ENCODE measurements at regions not wholly inside any gene's neighbourhood (a gene's known extent, or its start where the extent isn't known, plus 50 kb on each side); places are given as distances from the start of the nearest gene placed in this dataset.
A peak's percentile ranks its signal among the peaks of the same experiment; 100 is the strongest.

- Histone ChIP-seq H3K36me3 (ENCODE audit: control insufficient read depth, insufficient read depth, low read length, severe bottlenecking) (no peaks in the 10 kb centered on the region), H3K9ac (ENCODE audit: low read length) (no peak overlapping the region), H3K27me3 (replicated peaks; ENCODE audit: control insufficient read depth, insufficient read depth, low read length) (no peaks in the 10 kb centered on the region), H3K4me1 (ENCODE audit: control insufficient read depth, insufficient read depth, low read length) (peaks cover 14% of the 10 kb centered on the region), H3K9me3 (ENCODE audit: control insufficient read depth, low read length) (no peaks in the 10 kb centered on the region), H3K4me3 (ENCODE audit: low read length) (no peak overlapping the region)
- DNase-seq (ENCODE audit: low read depth) = no peak
These were observed 73.1 kb upstream of the CCDC112 start for GRCh38 chr5:115369430-115370144.

- H3K4me3 ChIP-seq (ENCODE audit: low read length) = no peak overlapping the region
- peak; percentile 94 for DNase-seq (ENCODE audit: low read depth)
- no peaks in the 10 kb centered on the region for H3K27me3 ChIP-seq (replicated peaks; ENCODE audit: control insufficient read depth, insufficient read depth, low read length)
- H3K36me3 ChIP-seq (ENCODE audit: control insufficient read depth, insufficient read depth, low read length, severe bottlenecking) = no peaks in the 10 kb centered on the region
- no peaks in the 10 kb centered on the region for H3K4me1 ChIP-seq (ENCODE audit: control insufficient read depth, insufficient read depth, low read length)
- H3K9me3 ChIP-seq (ENCODE audit: control insufficient read depth, low read length) = no peaks in the 10 kb centered on the region
- H3K9ac ChIP-seq (ENCODE audit: low read length) = no peak overlapping the region
These were observed 69.8 kb upstream of the CCDC112 start for GRCh38 chr5:115366223-115366622.

DNA sequence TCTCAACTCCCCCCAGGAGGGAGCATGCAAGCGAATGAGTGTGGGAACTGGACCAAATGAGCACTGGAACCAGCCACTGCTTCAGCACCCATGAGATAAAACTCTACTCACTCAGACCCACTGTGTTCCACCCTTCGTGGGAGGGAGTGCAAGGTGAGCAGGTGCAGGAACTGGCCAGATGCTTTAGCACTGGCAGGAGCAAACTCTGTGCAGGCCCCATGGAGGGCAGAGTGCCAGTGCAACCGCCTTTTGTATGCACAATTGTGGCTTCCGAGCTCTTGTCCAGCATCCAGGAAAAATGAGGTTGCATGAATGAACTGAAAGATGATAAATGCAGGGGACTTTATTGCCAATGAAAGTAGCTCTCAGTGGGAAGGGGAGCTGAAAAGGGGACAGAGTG, 67.4 kb upstream of the CCDC112 start:
- H3K36me3 ChIP-seq (ENCODE audit: control insufficient read depth, insufficient read depth, low read length, severe bottlenecking) = no peaks in the 10 kb centered on the region
- no peaks in the 10 kb centered on the region for H3K27me3 ChIP-seq (replicated peaks; ENCODE audit: control insufficient read depth, insufficient read depth, low read length)
- DNase-seq (ENCODE audit: low read depth) = no peak
- H3K9me3 ChIP-seq (ENCODE audit: control insufficient read depth, low read length) = no peaks in the 10 kb centered on the region
- no peak overlapping the region for H3K4me3 ChIP-seq (ENCODE audit: low read length)
- no peak overlapping the region for H3K9ac ChIP-seq (ENCODE audit: low read length)
- no peaks in the 10 kb centered on the region for H3K4me1 ChIP-seq (ENCODE audit: control insufficient read depth, insufficient read depth, low read length)

GRCh38 chr5:115360046-115360685, 63.7 kb upstream of the CCDC112 start:
- Histone ChIP-seq H3K9ac (ENCODE audit: low read length) (no peak overlapping the region), H3K27me3 (replicated peaks; ENCODE audit: control insufficient read depth, insufficient read depth, low read length) (no peaks in the 10 kb centered on the region), H3K4me1 (ENCODE audit: control insufficient read depth, insufficient read depth, low read length) (no peaks in the 10 kb centered on the region), H3K9me3 (ENCODE audit: control insufficient read depth, low read length) (no peaks in the 10 kb centered on the region), H3K4me3 (ENCODE audit: low read length) (no peak overlapping the region), H3K36me3 (ENCODE audit: control insufficient read depth, insufficient read depth, low read length, severe bottlenecking) (no peaks in the 10 kb centered on the region)
- DNase-seq (ENCODE audit: low read depth) = no peak

GRCh38 chr5:115355767-115356381, 59.4 kb upstream of the CCDC112 start:
- no peak overlapping the region for H3K4me3 ChIP-seq (ENCODE audit: low read length)
- no peaks in the 10 kb centered on the region for H3K36me3 ChIP-seq (ENCODE audit: control insufficient read depth, insufficient read depth, low read length, severe bottlenecking)
- peaks cover 10% of the 10 kb centered on the region for H3K4me1 ChIP-seq (ENCODE audit: control insufficient read depth, insufficient read depth, low read length)
- no peak overlapping the region for H3K9ac ChIP-seq (ENCODE audit: low read length)
- no peaks in the 10 kb centered on the region for H3K27me3 ChIP-seq (replicated peaks; ENCODE audit: control insufficient read depth, insufficient read depth, low read length)
- H3K9me3 ChIP-seq (ENCODE audit: control insufficient read depth, low read length) = no peaks in the 10 kb centered on the region
- no peak for DNase-seq (ENCODE audit: low read depth)

DNA sequence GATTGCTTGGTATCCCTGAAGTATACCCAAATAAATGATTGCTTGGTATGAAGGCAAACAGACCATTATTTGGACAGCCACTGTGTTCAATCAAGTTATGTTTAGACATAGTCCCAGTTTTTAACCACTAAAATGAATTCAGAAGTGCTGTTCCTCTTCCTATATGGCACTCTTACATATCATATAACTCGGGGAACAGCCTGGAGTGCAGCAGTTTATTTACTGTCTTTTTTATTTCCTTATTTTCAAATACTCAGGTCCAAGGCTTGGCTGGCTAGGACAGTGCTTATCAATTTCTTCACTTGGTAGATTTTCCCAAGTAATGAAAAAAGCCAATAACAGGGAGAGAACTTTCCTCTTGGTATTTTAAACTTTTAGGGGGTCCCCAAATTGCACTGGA, 58.6 kb upstream of the CCDC112 start:
- peaks cover 10% of the 10 kb centered on the region for H3K4me1 ChIP-seq (ENCODE audit: control insufficient read depth, insufficient read depth, low read length)
- no peak overlapping the region for H3K4me3 ChIP-seq (ENCODE audit: low read length)
- no peaks in the 10 kb centered on the region for H3K36me3 ChIP-seq (ENCODE audit: control insufficient read depth, insufficient read depth, low read length, severe bottlenecking)
- H3K27me3 ChIP-seq (replicated peaks; ENCODE audit: control insufficient read depth, insufficient read depth, low read length) = no peaks in the 10 kb centered on the region
- no peak overlapping the region for H3K9ac ChIP-seq (ENCODE audit: low read length)
- no peaks in the 10 kb centered on the region for H3K9me3 ChIP-seq (ENCODE audit: control insufficient read depth, low read length)
- no peak for DNase-seq (ENCODE audit: low read depth)

- H3K9me3 ChIP-seq (ENCODE audit: control insufficient read depth, low read length) = no peaks in the 10 kb centered on the region
These were observed 57.8 kb upstream of the CCDC112 start for GRCh38 chr5:115354246-115354645.

DNA sequence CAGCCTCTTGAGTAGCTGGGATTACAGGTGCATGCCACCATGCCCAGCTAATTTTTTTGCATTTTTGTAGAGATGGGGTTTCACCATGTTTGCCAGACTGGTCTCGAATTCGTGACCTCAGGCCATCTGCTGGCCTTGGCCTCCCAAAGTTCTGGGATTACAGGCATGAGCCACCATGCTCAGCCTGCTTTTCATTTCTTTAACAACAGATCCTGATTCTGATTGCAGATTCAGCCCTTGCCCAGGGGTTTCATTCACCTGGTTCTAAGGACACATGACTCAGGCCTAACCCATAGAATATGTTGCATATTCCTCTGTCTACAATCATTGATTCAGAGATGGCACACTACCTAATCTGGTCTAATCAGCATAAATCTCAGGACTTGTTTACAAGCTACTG, 56.1 kb upstream of the CCDC112 start:
- H3K36me3 ChIP-seq (ENCODE audit: control insufficient read depth, insufficient read depth, low read length, severe bottlenecking) = no peaks in the 10 kb centered on the region
- no peaks in the 10 kb centered on the region for H3K27me3 ChIP-seq (replicated peaks; ENCODE audit: control insufficient read depth, insufficient read depth, low read length)
- H3K4me3 ChIP-seq (ENCODE audit: low read length) = no peak overlapping the region
- no peak for DNase-seq (ENCODE audit: low read depth)
- no peak overlapping the region for H3K9ac ChIP-seq (ENCODE audit: low read length)
- H3K4me1 ChIP-seq (ENCODE audit: control insufficient read depth, insufficient read depth, low read length) = peaks cover 26% of the 10 kb centered on the region
- no peaks in the 10 kb centered on the region for H3K9me3 ChIP-seq (ENCODE audit: control insufficient read depth, low read length)

More at GRCh38 chr5:115354246-115354645, 57.8 kb upstream of the CCDC112 start:
- H3K36me3 ChIP-seq (ENCODE audit: control insufficient read depth, insufficient read depth, low read length, severe bottlenecking) = no peaks in the 10 kb centered on the region
- H3K4me3 ChIP-seq (ENCODE audit: low read length) = no peak overlapping the region
- H3K27me3 ChIP-seq (replicated peaks; ENCODE audit: control insufficient read depth, insufficient read depth, low read length) = no peaks in the 10 kb centered on the region
- H3K4me1 ChIP-seq (ENCODE audit: control insufficient read depth, insufficient read depth, low read length) = peaks cover 18% of the 10 kb centered on the region
- H3K9ac ChIP-seq (ENCODE audit: low read length) = no peak overlapping the region
- no peak for DNase-seq (ENCODE audit: low read depth)

- H3K27me3 ChIP-seq (replicated peaks; ENCODE audit: control insufficient read depth, insufficient read depth, low read length) = no peaks in the 10 kb centered on the region
- peak; percentile 64 for DNase-seq (ENCODE audit: low read depth)
- no peak overlapping the region for H3K9ac ChIP-seq (ENCODE audit: low read length)
- H3K4me1 ChIP-seq (ENCODE audit: control insufficient read depth, insufficient read depth, low read length) = peaks cover 26% of the 10 kb centered on the region
- H3K9me3 ChIP-seq (ENCODE audit: control insufficient read depth, low read length) = no peaks in the 10 kb centered on the region
- H3K36me3 ChIP-seq (ENCODE audit: control insufficient read depth, insufficient read depth, low read length, severe bottlenecking) = no peaks in the 10 kb centered on the region
- no peak overlapping the region for H3K4me3 ChIP-seq (ENCODE audit: low read length)
These were observed 55.1 kb upstream of the CCDC112 start for GRCh38 chr5:115351356-115352195.

GRCh38 chr5:115350894-115351293, 54.4 kb upstream of the CCDC112 start:
- Histone ChIP-seq H3K9me3 (ENCODE audit: control insufficient read depth, low read length) (no peaks in the 10 kb centered on the region), H3K36me3 (ENCODE audit: control insufficient read depth, insufficient read depth, low read length, severe bottlenecking) (no peaks in the 10 kb centered on the region), H3K27me3 (replicated peaks; ENCODE audit: control insufficient read depth, insufficient read depth, low read length) (no peaks in the 10 kb centered on the region), H3K4me1 (ENCODE audit: control insufficient read depth, insufficient read depth, low read length) (peaks cover 26% of the 10 kb centered on the region), H3K9ac (ENCODE audit: low read length) (no peak overlapping the region), H3K4me3 (ENCODE audit: low read length) (no peak overlapping the region)
- no peak for DNase-seq (ENCODE audit: low read depth)

Measured in adipocyte (in vitro differentiated cells).